Mucosa of descending colon (tissue), 3 donors: ENCODE measurements at regions not wholly inside any gene's neighbourhood (a gene's known extent, or its start where the extent isn't known, plus 50 kb on each side); places are given as distances from the start of the nearest gene placed in this dataset.
A peak's percentile ranks its signal among the peaks of the same experiment; 100 is the strongest.
"Not testable (repeated sequence)": the region's sequence is repeated elsewhere in the genome, so short reads cannot be mapped to it uniquely, and the experiment has no call there.

Source experiments
- ATAC-seq: fragments of 200-7000 bp; cut with Tn5 transposase; one replicate; pipeline ENCODE4 v1.9.1; 2020; ENCODE audit warnings: mild to moderate bottlenecking, moderate library complexity
- DNase-seq, 3 donors: peaks; one replicate each; pipeline ENCODE4 v3.0.0-alpha.2; 2020
- H3K36me3 ChIP-seq: fragments of 200-600 bp; one replicate; pipeline ENCODE4 v1.8.0; 2021; ENCODE audit warnings: low read depth, mild to moderate bottlenecking
- H3K4me1 ChIP-seq: fragments of 200-600 bp; one replicate; pipeline ENCODE4 v1.8.0; 2021; ENCODE audit warnings: low read depth, mild to moderate bottlenecking
- H3K4me3 ChIP-seq: fragments of 200-600 bp; one replicate; pipeline ENCODE4 v1.8.0; 2021; ENCODE audit warnings: mild to moderate bottlenecking
- H3K9me3 ChIP-seq: fragments of 200-600 bp; one replicate; pipeline ENCODE4 v1.8.0; 2021; ENCODE audit warnings: mild to moderate bottlenecking
- CTCF ChIP-seq: fragments of 200-600 bp; IDR thresholded peaks from one replicate; pipeline ENCODE4 v1.8.0; 2022; ENCODE audit warnings: antibody characterized with exemption, mild to moderate bottlenecking
- intact Hi-C, 2 donors: fragments of 100-400 bp; cut with DNase I in 1 of 2; cut with micrococcal nuclease in 1 of 2; formaldehyde crosslinking; loops; one replicate each; pipeline versions ENCODE4 v1.11.0 to v1.11.1; 2022; cut with DNase I, micrococcal nuclease
- donor health status: DM: no; HTN: no; CAD: no; lungs with moderate emphysema.
- donor health status: DM: no; HTN: no; CAD: no.
- donor health status: DM: no; HTN: yes; CAD: no.

GRCh38 chr10:21368022-21368582, 157.4 kb downstream of the SKIDA1 start:
- TF ChIP-seq CTCF, result no peak
- Histone ChIP-seq H3K4me3 (no peak overlapping the region), H3K4me1 (peaks cover 17% of the 10 kb centered on the region), H3K36me3 (no peaks in the 10 kb centered on the region), H3K9me3 (no peaks in the 10 kb centered on the region)
- DNase-seq, result no peak
- intact Hi-C loops, result no loop called here
- no peak for ATAC-seq

DNA sequence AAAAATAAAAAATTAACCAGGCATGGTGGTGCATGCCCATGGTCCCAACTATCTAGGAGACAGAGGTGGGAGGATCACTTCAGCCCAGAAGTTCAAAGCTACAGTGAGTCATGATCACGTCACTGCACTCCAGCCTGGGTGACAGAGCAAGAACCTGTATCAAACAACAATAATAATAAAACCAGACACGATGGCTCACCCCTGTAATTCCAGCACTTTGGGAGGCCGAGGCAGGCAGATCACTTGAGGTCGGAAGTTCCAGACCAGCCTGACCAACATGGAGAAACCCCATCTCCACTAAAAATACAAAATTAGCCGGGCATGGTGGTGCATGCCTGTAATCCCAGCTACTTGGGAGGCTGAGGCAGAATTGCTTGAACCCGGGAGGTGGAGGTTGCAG, 159.4 kb downstream of the SKIDA1 start:
- H3K36me3 ChIP-seq, DNase-seq, H3K9me3 ChIP-seq, intact Hi-C loops, H3K4me3 ChIP-seq: not testable (repeated sequence)
- H3K4me1 ChIP-seq, result peaks cover 18% of the 10 kb centered on the region
- ATAC-seq, result peak; percentile 42

DNA sequence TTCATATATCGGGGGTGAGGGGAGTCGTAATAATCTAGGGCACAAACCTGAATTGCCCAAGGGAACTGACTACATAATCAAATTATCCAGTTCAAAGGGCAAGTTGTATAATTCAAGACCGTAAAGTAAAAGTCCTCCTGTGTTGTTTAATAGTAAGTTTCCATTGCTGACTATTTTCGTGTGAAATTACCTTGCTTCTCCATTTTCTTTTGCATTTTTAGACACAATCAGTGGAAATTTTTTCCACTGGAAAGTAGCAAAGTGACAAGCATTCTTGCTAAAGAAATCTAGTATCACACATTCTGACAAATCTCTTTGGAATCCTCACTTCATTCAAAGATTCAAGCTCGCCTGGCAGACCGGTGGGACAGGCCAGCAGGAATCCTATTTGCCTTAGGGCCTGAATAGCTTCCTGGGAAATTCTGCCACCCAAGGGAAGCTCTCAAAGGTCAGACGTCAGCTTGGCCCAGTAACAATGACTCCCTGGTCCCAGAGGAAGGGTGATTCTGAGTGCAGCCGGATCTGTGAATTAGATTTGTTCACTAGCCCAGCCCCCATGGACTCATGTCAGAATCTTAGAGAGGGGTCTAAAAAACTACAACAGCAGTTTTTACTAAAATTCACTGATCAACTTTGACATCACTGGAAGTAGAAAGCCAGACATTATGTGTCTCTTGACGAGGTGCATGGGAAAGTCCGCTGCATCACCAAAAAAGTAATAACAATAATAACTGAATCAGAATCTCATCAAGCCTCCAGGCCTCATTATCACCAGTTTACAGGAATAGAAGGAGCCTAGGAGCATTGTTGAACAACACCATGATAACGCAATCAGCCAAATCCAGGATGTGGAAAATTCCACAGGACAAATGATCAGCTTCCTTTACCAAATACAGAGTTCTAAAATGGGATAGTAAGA, 161.0 kb downstream of the SKIDA1 start:
- no peak overlapping the region for H3K4me3 ChIP-seq
- H3K4me1 ChIP-seq, result peaks cover 18% of the 10 kb centered on the region
- H3K9me3 ChIP-seq, result no peaks in the 10 kb centered on the region
- ATAC-seq (peak; percentile 72), DNase-seq (peak in 1 of 3 donors; percentile 16)
- TF ChIP-seq CTCF, result no peak
- no peaks in the 10 kb centered on the region for H3K36me3 ChIP-seq
- intact Hi-C loops, result no loop called here

GRCh38 chr10:21363731-21364104, 161.8 kb downstream of the SKIDA1 start:
- Histone ChIP-seq H3K9me3 (no peaks in the 10 kb centered on the region), H3K36me3 (no peaks in the 10 kb centered on the region), H3K4me1 (peaks cover 18% of the 10 kb centered on the region), H3K4me3 (no peak overlapping the region)
- intact Hi-C loops, result no loop called here
- ATAC-seq (no peak), DNase-seq (no peak)
- TF ChIP-seq CTCF, result no peak

- H3K4me3 ChIP-seq, result no peak overlapping the region
- no peaks in the 10 kb centered on the region for H3K36me3 ChIP-seq
- intact Hi-C loops, result no loop called here
- no peaks in the 10 kb centered on the region for H3K9me3 ChIP-seq
- H3K4me1 ChIP-seq, result peaks cover 18% of the 10 kb centered on the region
- DNase-seq (no peak), ATAC-seq (no peak)
- TF ChIP-seq CTCF, result no peak
These were observed 162.3 kb downstream of the SKIDA1 start for GRCh38 chr10:21363092-21363730.

DNA sequence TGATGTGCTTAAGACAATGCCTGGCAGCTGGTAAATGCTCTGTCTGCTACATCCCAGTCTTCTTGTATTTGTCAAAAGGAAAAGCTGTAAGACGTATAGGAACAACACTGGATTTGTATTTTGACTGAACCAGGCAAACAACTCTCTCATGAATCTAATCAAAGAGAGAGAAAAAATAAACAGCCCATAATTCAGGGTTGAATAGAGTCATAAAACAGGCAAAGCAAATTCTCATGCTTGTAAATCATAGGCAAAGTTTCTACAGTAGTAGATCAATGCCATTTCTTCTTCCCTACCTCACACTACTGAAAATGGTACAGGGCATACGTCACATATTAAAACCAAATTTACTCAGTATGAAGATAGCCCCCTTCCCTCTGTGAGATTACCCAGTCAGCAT, 166.3 kb downstream of the SKIDA1 start:
- peaks cover 13% of the 10 kb centered on the region for H3K4me1 ChIP-seq
- H3K4me3 ChIP-seq, result no peak overlapping the region
- ATAC-seq (peak; percentile 40), DNase-seq (no peak)
- no peaks in the 10 kb centered on the region for H3K36me3 ChIP-seq
- intact Hi-C loops, result no loop called here
- no peak for TF ChIP-seq CTCF
- no peaks in the 10 kb centered on the region for H3K9me3 ChIP-seq
